SJCRH30 (cell line): ENCODE measurements at regions not wholly inside any gene's neighbourhood (a gene's known extent, or its start where the extent isn't known, plus 50 kb on each side); places are given as distances from the start of the nearest gene placed in this dataset.

Experiments
- DNase-seq, 2 experiments: peaks; one replicate each; pipeline ENCODE4 v3.0.0-alpha.2; 2015 to 2020
- H3K27ac ChIP-seq: fragments of 250-450 bp; sonication (Bioruptor Pico); 2 replicates; pipeline ENCODE4 v1.5.1; 2020; ENCODE audit warnings: mild to moderate bottlenecking, moderate library complexity
- H3K27me3 ChIP-seq: fragments of 250-450 bp; sonication (Bioruptor Pico); 2 replicates; pipeline ENCODE4 v1.5.1; 2020; ENCODE audit warnings: mild to moderate bottlenecking, moderate library complexity
- H3K36me3 ChIP-seq: fragments of 250-450 bp; sonication (Bioruptor Pico); 2 replicates; pipeline ENCODE4 v1.5.1; 2020; ENCODE audit warnings: mild to moderate bottlenecking, moderate library complexity
- H3K4me1 ChIP-seq: fragments of 250-450 bp; sonication (Bioruptor Pico); 2 replicates; pipeline ENCODE4 v1.5.1; 2020; ENCODE audit warnings: mild to moderate bottlenecking, moderate library complexity
- H3K4me3 ChIP-seq: fragments of 250-450 bp; sonication (Bioruptor Pico); 2 replicates; pipeline ENCODE4 v1.5.1; 2020; ENCODE audit warnings: mild to moderate bottlenecking, moderate library complexity
- H3K9me3 ChIP-seq: fragments of 250-450 bp; sonication (Bioruptor Pico); replicated peaks from 2 replicates; pipeline ENCODE4 v1.5.1; 2020; ENCODE audit warnings: mild to moderate bottlenecking, moderate library complexity

- DNase-seq, result peak in 1 of 2 experiments; percentile 40
- Histone ChIP-seq H3K4me1 (no peaks in the 10 kb centered on the region), H3K27ac (no peak overlapping the region)
Observed at GRCh38 chrX:109856974-109857373, 123.9 kb upstream of the ACSL4 start.

DNA sequence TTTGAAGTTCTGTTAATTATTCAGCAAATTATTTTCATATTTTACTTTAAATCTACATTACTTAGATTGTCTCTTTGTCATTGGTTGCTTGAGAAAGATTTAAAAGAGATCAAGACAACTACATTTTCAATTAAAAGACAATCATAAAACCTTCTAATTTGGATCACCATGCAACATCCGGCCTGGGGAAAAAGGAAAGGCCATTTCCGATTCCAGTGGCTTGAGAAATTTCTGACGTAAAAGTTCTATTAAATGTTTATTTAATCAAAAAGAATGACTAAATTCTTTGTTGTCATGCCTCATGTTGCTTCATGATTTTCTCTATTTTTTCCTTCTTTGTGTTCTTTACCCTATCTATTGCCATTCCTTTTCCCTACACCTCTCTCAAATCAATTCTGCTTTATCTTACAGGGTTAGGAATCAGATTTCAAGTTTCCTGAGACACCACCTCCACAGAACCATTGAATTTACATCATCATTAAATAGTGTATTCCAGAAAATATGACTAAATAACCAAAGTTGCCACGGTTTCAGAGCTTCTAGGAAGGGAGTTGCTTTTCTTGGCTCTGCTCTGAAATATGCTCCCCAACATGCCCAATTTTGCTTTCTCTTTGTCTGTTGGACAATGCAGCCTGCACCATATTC lies 124.6 kb upstream of the ACSL4 start:
- Histone ChIP-seq H3K4me3 (no peak overlapping the region), H3K9me3 (no peaks in the 10 kb centered on the region), H3K4me1 (no peaks in the 10 kb centered on the region), H3K27ac (no peak overlapping the region), H3K27me3 (no peaks in the 10 kb centered on the region), H3K36me3 (no peaks in the 10 kb centered on the region)
- no peak for DNase-seq

More at GRCh38 chrX:109856974-109857373, 123.9 kb upstream of the ACSL4 start:
- no peak overlapping the region for H3K4me3 ChIP-seq
- H3K9me3 ChIP-seq, result no peaks in the 10 kb centered on the region
- H3K27me3 ChIP-seq, result no peaks in the 10 kb centered on the region
- H3K36me3 ChIP-seq, result no peaks in the 10 kb centered on the region

GRCh38 chrX:109858602-109859341 lies 125.7 kb upstream of the ACSL4 start:
- Histone ChIP-seq H3K36me3 (no peaks in the 10 kb centered on the region), H3K9me3 (no peaks in the 10 kb centered on the region)

DNA sequence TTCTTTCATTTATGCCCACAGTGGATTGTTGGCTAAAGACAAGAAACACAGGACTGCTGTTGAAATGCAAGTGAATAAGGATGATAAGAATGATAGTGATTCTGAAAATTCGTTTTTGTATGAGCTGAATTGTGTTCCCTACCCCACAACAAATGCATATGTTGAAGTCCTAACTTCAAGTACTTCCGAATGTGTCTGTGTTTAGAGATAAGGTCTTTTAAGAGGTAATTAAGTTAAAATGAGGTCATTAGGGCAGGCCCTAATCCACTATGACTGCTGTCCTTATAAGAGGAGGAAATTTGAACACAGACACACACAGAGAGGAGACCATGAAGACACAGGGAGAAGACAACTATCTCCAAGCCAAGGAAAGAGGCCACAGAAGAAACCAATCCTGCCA lies 126.6 kb upstream of the ACSL4 start:
- H3K27ac ChIP-seq, result no peak overlapping the region
- no peak overlapping the region for H3K4me3 ChIP-seq
- no peaks in the 10 kb centered on the region for H3K9me3 ChIP-seq
- H3K27me3 ChIP-seq, result no peaks in the 10 kb centered on the region
- H3K4me1 ChIP-seq, result no peaks in the 10 kb centered on the region
- H3K36me3 ChIP-seq, result no peaks in the 10 kb centered on the region
- no peak for DNase-seq

More at GRCh38 chrX:109858602-109859341, 125.7 kb upstream of the ACSL4 start:
- no peak for DNase-seq
- Histone ChIP-seq H3K27ac (no peak overlapping the region), H3K4me3 (no peak overlapping the region), H3K4me1 (no peaks in the 10 kb centered on the region), H3K27me3 (no peaks in the 10 kb centered on the region)

DNA sequence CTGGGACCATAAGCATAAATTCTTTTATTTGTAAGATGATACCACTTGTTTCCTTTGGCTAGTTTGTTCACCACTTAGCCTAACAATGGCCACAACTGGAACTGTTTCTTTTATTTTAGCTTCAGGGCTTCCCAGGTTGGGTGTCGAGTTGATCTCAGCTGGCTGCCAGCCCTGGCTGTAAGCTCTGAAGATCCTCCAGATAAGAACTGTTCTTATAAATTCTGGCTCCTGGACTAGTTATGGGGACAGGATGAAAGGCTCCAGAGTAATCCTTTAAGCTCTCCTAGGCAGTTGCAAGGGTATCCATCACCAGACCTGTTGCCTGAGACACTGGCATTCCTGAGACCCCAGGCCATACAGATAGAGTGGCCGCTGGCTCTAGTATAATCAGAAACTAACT lies 129.4 kb upstream of the ACSL4 start:
- H3K4me1 ChIP-seq, result no peaks in the 10 kb centered on the region
- DNase-seq, result no peak
- no peak overlapping the region for H3K27ac ChIP-seq
- H3K36me3 ChIP-seq, result no peaks in the 10 kb centered on the region
- no peaks in the 10 kb centered on the region for H3K9me3 ChIP-seq
- no peaks in the 10 kb centered on the region for H3K27me3 ChIP-seq
- no peak overlapping the region for H3K4me3 ChIP-seq

- no peak overlapping the region for H3K27ac ChIP-seq
- no peak overlapping the region for H3K4me3 ChIP-seq
- no peaks in the 10 kb centered on the region for H3K27me3 ChIP-seq
- H3K36me3 ChIP-seq, result no peaks in the 10 kb centered on the region
- no peak for DNase-seq
- no peaks in the 10 kb centered on the region for H3K4me1 ChIP-seq
- H3K9me3 ChIP-seq, result no peaks in the 10 kb centered on the region
Observed at GRCh38 chrX:109863811-109864210, 130.8 kb upstream of the ACSL4 start.

- H3K4me1 ChIP-seq, result no peaks in the 10 kb centered on the region
- no peak overlapping the region for H3K4me3 ChIP-seq
- H3K27me3 ChIP-seq, result no peaks in the 10 kb centered on the region
- no peaks in the 10 kb centered on the region for H3K9me3 ChIP-seq
- no peak overlapping the region for H3K27ac ChIP-seq
- H3K36me3 ChIP-seq, result no peaks in the 10 kb centered on the region
- DNase-seq, result no peak
Observed at GRCh38 chrX:109871121-109871888, 131.6 kb upstream of the TMEM164 start.

DNA sequence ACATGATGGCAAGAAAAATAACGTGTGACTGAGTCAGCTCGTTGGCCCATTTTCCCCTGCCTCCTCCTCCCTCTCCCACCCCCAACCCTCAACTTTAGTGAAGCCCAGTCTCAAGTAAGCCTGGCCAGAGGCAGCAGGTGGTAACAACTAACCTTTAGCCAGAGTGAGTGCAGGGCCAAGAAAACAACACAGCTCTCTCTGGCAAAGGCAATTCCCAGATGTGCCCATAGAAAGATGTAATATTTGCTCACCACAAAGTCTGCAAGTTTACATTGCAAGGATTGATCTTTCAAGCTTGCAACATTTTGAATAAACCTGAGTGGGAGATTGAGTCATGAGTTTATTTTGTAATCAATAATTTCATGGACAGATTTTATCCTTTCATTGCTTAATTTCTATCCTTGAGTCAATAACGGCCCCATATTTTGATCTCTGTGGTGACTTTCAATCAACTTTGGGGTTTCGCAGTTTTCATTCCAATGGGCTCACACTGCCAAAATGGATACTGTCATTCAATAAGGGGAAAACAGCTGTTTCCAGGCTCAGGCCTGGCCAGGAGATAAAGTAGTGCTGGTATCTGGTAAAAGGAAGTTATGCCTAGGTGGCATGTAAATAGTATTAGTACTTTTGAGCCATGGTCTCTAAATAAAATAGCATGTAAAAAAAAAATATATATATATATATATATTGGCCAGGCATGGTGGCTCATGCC lies 130.7 kb upstream of the TMEM164 start:
- H3K4me3 ChIP-seq, result no peak overlapping the region
- DNase-seq, result no peak
- no peaks in the 10 kb centered on the region for H3K4me1 ChIP-seq
- no peaks in the 10 kb centered on the region for H3K9me3 ChIP-seq
- no peaks in the 10 kb centered on the region for H3K36me3 ChIP-seq
- H3K27me3 ChIP-seq, result no peaks in the 10 kb centered on the region
- no peak overlapping the region for H3K27ac ChIP-seq

GRCh38 chrX:109873574-109873973 lies 129.3 kb upstream of the TMEM164 start:
- Histone ChIP-seq H3K36me3 (no peaks in the 10 kb centered on the region), H3K4me3 (no peak overlapping the region), H3K4me1 (no peaks in the 10 kb centered on the region), H3K27ac (no peak overlapping the region), H3K9me3 (no peaks in the 10 kb centered on the region), H3K27me3 (no peaks in the 10 kb centered on the region)
- no peak for DNase-seq

- Histone ChIP-seq H3K27me3 (no peaks in the 10 kb centered on the region), H3K27ac (no peak overlapping the region), H3K9me3 (no peaks in the 10 kb centered on the region), H3K4me1 (no peaks in the 10 kb centered on the region), H3K4me3 (no peak overlapping the region), H3K36me3 (no peaks in the 10 kb centered on the region)
- no peak for DNase-seq
Observed at GRCh38 chrX:109873983-109874382, 128.9 kb upstream of the TMEM164 start.

- no peak overlapping the region for H3K4me3 ChIP-seq
- no peaks in the 10 kb centered on the region for H3K4me1 ChIP-seq
- no peak overlapping the region for H3K27ac ChIP-seq
- DNase-seq, result no peak
- H3K36me3 ChIP-seq, result no peaks in the 10 kb centered on the region
- no peaks in the 10 kb centered on the region for H3K9me3 ChIP-seq
- no peaks in the 10 kb centered on the region for H3K27me3 ChIP-seq
Observed at GRCh38 chrX:109874548-109874947, 128.4 kb upstream of the TMEM164 start.

- no peaks in the 10 kb centered on the region for H3K9me3 ChIP-seq
- DNase-seq, result no peak
- no peak overlapping the region for H3K4me3 ChIP-seq
- no peaks in the 10 kb centered on the region for H3K4me1 ChIP-seq
- no peaks in the 10 kb centered on the region for H3K36me3 ChIP-seq
- no peak overlapping the region for H3K27ac ChIP-seq
- no peaks in the 10 kb centered on the region for H3K27me3 ChIP-seq
Observed at GRCh38 chrX:109875831-109876230, 127.1 kb upstream of the TMEM164 start.

- Histone ChIP-seq H3K4me3 (no peak overlapping the region), H3K9me3 (no peaks in the 10 kb centered on the region), H3K4me1 (no peaks in the 10 kb centered on the region), H3K27ac (no peak overlapping the region), H3K27me3 (no peaks in the 10 kb centered on the region), H3K36me3 (no peaks in the 10 kb centered on the region)
- no peak for DNase-seq
Observed at GRCh38 chrX:109878236-109878635, 124.7 kb upstream of the TMEM164 start.

DNA sequence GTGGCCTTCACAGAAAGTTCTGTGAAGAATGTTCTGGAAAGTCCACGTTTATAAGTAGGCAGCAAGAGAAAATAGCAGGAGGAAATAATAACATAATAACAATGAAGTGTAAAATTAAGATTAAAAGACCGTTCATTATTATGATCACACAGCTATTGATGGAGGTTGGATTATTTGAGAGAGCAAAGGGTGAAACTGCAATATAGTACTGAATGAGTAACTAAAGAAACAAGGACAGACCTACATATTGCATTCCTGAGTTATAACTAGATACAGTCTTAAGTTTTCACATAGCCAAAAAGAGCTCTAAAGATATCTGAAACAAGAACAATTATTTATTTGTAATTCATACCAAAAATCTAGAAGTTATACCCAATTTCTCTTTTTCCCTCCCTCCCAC lies 122.9 kb upstream of the TMEM164 start:
- Histone ChIP-seq H3K9me3 (no peaks in the 10 kb centered on the region), H3K27ac (no peak overlapping the region), H3K36me3 (no peaks in the 10 kb centered on the region), H3K4me1 (no peaks in the 10 kb centered on the region), H3K27me3 (no peaks in the 10 kb centered on the region), H3K4me3 (no peak overlapping the region)
- no peak for DNase-seq

DNA sequence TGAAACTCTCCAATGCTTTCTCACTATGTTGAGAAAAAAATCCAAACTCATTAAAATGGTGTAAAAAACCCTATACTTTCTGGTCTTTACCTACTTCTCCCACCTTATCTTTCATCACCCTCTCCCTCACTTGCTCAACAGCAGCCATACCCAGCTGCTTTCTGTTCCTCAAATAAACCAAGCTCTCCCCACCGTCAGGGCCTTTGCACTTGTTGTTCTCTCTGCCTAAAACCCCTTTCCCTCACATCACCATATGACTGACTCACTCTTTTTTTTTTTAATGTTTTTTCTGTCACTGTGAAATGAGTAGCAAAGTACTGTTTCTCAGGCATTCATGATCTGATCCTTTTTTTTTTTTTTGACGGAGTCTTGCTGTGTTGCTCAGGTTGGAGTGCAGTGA lies 122.3 kb upstream of the TMEM164 start:
- Histone ChIP-seq H3K36me3 (no peaks in the 10 kb centered on the region), H3K4me3 (no peak overlapping the region), H3K27ac (no peak overlapping the region), H3K4me1 (no peaks in the 10 kb centered on the region), H3K9me3 (no peaks in the 10 kb centered on the region), H3K27me3 (no peaks in the 10 kb centered on the region)
- DNase-seq, result no peak
